Fibroblast of lung (primary cell): ENCODE measurements at regions not wholly inside any gene's neighbourhood (a gene's known extent, or its start where the extent isn't known, plus 50 kb on each side); places are given as distances from the start of the nearest gene placed in this dataset.

Experiments
- EZH2 ChIP-seq: IDR thresholded peaks from 2 replicates; pipeline ENCODE4 v1.5.1; 2012; ENCODE audit warnings: low read length, control low read depth, mild to moderate bottlenecking; ENCODE audit errors: missing control alignments
- TF ChIP-seq, protein P1 (sequence below), 2 donors: IDR thresholded peaks in 1 of 2; conservative IDR thresholded peaks in 1 of 2; 1 replicate in 1 of 2; 2 replicates in 1 of 2; pipeline ENCODE4 v1.5.1; 2011 to 2012; ENCODE audit warnings: low read length in 2 of 2, control low read depth in 1 of 2, inconsistent platforms in 1 of 2, low read depth in 1 of 2, mild to moderate bottlenecking in 1 of 2

DNA sequence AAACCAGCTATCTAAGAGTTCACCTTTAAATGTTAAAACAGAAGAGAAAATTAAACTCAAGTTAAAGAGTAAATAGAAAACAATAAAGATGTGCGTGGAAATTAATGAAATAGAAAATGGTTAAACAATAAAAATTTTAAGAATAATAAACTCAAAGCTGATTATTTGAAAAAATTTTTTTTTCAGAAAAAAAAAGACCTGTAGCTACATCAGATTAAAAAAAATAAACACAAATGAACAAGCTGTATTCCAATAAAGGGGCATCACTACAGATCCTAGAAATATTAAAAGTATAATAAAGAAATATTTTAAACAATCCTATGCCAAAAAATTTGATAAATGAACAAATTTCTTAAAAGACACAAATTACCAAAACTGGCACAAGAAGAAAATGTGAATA lies 64.1 kb downstream of the DRD1 start:
- no peak for TF ChIP-seq EZH2
- TF ChIP-seq, protein P1, sequence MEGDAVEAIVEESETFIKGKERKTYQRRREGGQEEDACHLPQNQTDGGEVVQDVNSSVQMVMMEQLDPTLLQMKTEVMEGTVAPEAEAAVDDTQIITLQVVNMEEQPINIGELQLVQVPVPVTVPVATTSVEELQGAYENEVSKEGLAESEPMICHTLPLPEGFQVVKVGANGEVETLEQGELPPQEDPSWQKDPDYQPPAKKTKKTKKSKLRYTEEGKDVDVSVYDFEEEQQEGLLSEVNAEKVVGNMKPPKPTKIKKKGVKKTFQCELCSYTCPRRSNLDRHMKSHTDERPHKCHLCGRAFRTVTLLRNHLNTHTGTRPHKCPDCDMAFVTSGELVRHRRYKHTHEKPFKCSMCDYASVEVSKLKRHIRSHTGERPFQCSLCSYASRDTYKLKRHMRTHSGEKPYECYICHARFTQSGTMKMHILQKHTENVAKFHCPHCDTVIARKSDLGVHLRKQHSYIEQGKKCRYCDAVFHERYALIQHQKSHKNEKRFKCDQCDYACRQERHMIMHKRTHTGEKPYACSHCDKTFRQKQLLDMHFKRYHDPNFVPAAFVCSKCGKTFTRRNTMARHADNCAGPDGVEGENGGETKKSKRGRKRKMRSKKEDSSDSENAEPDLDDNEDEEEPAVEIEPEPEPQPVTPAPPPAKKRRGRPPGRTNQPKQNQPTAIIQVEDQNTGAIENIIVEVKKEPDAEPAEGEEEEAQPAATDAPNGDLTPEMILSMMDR (conservative IDR thresholded peaks at IDR 0.05 in 1 of 2, IDR thresholded peaks at IDR 0.05 in 1 of 2; ENCODE audit: low read depth in 1 of 2, low read length in 2 of 2) = no peak
